Nephron progenitor cell (in vitro differentiated cells): ENCODE measurements at regions not wholly inside any gene's neighbourhood (a gene's known extent, or its start where the extent isn't known, plus 50 kb on each side); places are given as distances from the start of the nearest gene placed in this dataset.

Experiments
- DNase-seq: peaks from one replicate; pipeline ENCODE4 v3.0.0; 2021
- H3K27ac Mint-ChIP-seq: 2 replicates; pipeline ENCODE4 v1.8.0; 2021; ENCODE audit warnings: mild to moderate bottlenecking, moderate library complexity, mixed read lengths
- H3K27me3 Mint-ChIP-seq: 2 replicates; pipeline ENCODE4 v1.8.0; 2021; ENCODE audit warnings: mild to moderate bottlenecking, low read depth, mixed read lengths; ENCODE audit not compliant: poor library complexity
- H3K36me3 Mint-ChIP-seq: 2 replicates; pipeline ENCODE4 v1.8.0; 2021; ENCODE audit warnings: low read depth, mixed read lengths
- H3K4me1 Mint-ChIP-seq: 2 replicates; pipeline ENCODE4 v1.8.0; 2021; ENCODE audit warnings: mixed read lengths
- H3K4me3 Mint-ChIP-seq: 2 replicates; pipeline ENCODE4 v1.8.0; 2021; ENCODE audit warnings: mild to moderate bottlenecking, moderate library complexity, mixed read lengths
- H3K9me3 Mint-ChIP-seq: 2 replicates; pipeline ENCODE4 v1.8.0; 2021; ENCODE audit warnings: mild to moderate bottlenecking, moderate library complexity, mixed read lengths
- TF ChIP-seq, protein P1 (sequence below): fragments of 200-600 bp; sonication (generic); IDR thresholded peaks from 2 replicates; pipeline ENCODE4 v1.5.0; 2021; ENCODE audit warnings: antibody characterized with exemption

DNA sequence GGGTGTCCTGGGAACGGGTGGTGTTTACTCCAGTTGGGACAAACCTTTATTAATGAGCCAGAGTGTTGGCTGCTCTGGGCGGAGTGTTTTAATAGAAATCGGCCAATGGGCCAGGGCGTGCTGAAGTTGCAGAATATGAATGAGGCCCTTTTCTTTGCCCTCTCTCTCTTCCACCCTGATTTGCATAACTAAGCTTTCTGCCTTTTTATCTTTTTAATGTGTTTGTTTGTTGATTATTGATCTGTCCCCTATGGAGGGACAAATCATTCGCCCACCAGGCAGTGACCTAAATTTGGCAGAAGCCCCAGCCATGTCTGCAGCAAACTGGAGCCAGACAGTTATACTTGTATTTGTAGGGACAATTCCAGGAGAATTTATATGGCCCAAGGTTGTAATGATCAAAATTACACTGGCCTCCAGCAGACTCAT, 420.9 kb downstream of the PREX1 start:
- TF ChIP-seq, protein P1, sequence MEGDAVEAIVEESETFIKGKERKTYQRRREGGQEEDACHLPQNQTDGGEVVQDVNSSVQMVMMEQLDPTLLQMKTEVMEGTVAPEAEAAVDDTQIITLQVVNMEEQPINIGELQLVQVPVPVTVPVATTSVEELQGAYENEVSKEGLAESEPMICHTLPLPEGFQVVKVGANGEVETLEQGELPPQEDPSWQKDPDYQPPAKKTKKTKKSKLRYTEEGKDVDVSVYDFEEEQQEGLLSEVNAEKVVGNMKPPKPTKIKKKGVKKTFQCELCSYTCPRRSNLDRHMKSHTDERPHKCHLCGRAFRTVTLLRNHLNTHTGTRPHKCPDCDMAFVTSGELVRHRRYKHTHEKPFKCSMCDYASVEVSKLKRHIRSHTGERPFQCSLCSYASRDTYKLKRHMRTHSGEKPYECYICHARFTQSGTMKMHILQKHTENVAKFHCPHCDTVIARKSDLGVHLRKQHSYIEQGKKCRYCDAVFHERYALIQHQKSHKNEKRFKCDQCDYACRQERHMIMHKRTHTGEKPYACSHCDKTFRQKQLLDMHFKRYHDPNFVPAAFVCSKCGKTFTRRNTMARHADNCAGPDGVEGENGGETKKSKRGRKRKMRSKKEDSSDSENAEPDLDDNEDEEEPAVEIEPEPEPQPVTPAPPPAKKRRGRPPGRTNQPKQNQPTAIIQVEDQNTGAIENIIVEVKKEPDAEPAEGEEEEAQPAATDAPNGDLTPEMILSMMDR: no peak
- DNase-seq: no peak
- Mint-ChIP-seq H3K4me1 (peaks cover 39% of the 10 kb centered on the region), H3K9me3 (no peaks in the 10 kb centered on the region), H3K27ac (no peak overlapping the region), H3K4me3 (no peak overlapping the region), H3K36me3 (no peaks in the 10 kb centered on the region), H3K27me3 (peaks cover 8% of the 10 kb centered on the region)

- peaks cover 8% of the 10 kb centered on the region for H3K27me3 Mint-ChIP-seq
- DNase-seq: no peak
- TF ChIP-seq, protein P1: no peak
- H3K9me3 Mint-ChIP-seq: no peaks in the 10 kb centered on the region
- H3K4me1 Mint-ChIP-seq: peaks cover 39% of the 10 kb centered on the region
- H3K27ac Mint-ChIP-seq: no peak overlapping the region
- H3K4me3 Mint-ChIP-seq: no peak overlapping the region
- no peaks in the 10 kb centered on the region for H3K36me3 Mint-ChIP-seq
Measured at GRCh38 chr20:48406498-48406897, 421.3 kb downstream of the PREX1 start.

GRCh38 chr20:48405909-48406308, 421.9 kb downstream of the PREX1 start:
- Mint-ChIP-seq H3K27ac (no peak overlapping the region), H3K4me1 (peaks cover 43% of the 10 kb centered on the region), H3K36me3 (no peaks in the 10 kb centered on the region), H3K27me3 (peaks cover 7% of the 10 kb centered on the region), H3K4me3 (no peak overlapping the region), H3K9me3 (no peaks in the 10 kb centered on the region)
- DNase-seq: no peak
- TF ChIP-seq, protein P1: no peak

GRCh38 chr20:48404598-48404997, 423.2 kb downstream of the PREX1 start:
- Mint-ChIP-seq H3K9me3 (no peaks in the 10 kb centered on the region), H3K27me3 (peaks cover 6% of the 10 kb centered on the region), H3K36me3 (no peaks in the 10 kb centered on the region), H3K27ac (no peak overlapping the region), H3K4me1 (peaks cover 50% of the 10 kb centered on the region), H3K4me3 (no peak overlapping the region)
- DNase-seq: no peak
- TF ChIP-seq, protein P1: no peak

- Mint-ChIP-seq H3K4me3 (no peak overlapping the region), H3K27me3 (peaks cover 6% of the 10 kb centered on the region), H3K9me3 (no peaks in the 10 kb centered on the region), H3K36me3 (no peaks in the 10 kb centered on the region), H3K4me1 (peaks cover 52% of the 10 kb centered on the region), H3K27ac (no peak overlapping the region)
- DNase-seq: no peak
- TF ChIP-seq, protein P1: no peak
Measured at GRCh38 chr20:48403167-48403761, 424.5 kb downstream of the PREX1 start.

DNA sequence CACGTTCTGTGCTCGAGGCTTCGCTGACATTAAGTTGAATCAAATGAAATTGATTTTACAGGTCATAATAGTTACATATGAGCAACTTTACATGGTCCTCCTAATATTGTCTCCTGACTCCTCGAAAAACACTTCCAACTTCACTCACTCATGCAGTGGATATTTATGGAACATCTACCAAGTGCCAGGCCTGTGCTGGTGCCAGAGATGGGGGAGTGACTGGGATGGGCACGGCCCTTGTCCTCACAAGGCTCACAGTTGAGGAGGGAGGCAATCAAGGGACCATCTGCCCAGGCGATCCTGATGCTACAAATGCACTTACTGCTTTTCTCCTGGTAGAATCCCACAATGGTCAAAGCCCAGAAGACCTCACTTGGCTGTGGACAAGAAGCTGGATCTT, 426.4 kb downstream of the PREX1 start:
- no peaks in the 10 kb centered on the region for H3K36me3 Mint-ChIP-seq
- TF ChIP-seq, protein P1: no peak
- no peak for DNase-seq
- H3K27ac Mint-ChIP-seq: no peak overlapping the region
- peaks cover 6% of the 10 kb centered on the region for H3K27me3 Mint-ChIP-seq
- no peak overlapping the region for H3K4me3 Mint-ChIP-seq
- no peaks in the 10 kb centered on the region for H3K9me3 Mint-ChIP-seq
- peaks cover 53% of the 10 kb centered on the region for H3K4me1 Mint-ChIP-seq
